ENCODE measurements at regions not wholly inside any gene's neighbourhood (a gene's known extent, or its start where the extent isn't known, plus 50 kb on each side); places are given as distances from the start of the nearest gene placed in this dataset.

GRCh38 chr13:63512095-63512494 lies 2096.4 kb upstream of the PCDH20 start:
- no peak for ATAC-seq
- H3K4me1 ChIP-seq = no peaks in the 10 kb centered on the region
- H3K27me3 ChIP-seq = no peaks in the 10 kb centered on the region
- WGBS, 2 donors (ENCODE audit: low coverage in 1 of 2) = 53% methylated on average over 2 of the region's 8 CpGs; no CpG with 5 or more reads in 1 of the 2 donors
- no peaks in the 10 kb centered on the region for H3K9me3 ChIP-seq
- H3K36me3 ChIP-seq = no peaks in the 10 kb centered on the region
- TF ChIP-seq EP300 (IDR thresholded peaks at IDR 0.05) (no peak), CTCF (IDR thresholded peaks at IDR 0.05) (no peak), POLR2AphosphoS5 (IDR thresholded peaks at IDR 0.05) (no peak), POLR2A (IDR thresholded peaks at IDR 0.05) (no peak)
- no peak overlapping the region for H3K4me3 ChIP-seq
- H3K27ac ChIP-seq = no peak overlapping the region

DNA sequence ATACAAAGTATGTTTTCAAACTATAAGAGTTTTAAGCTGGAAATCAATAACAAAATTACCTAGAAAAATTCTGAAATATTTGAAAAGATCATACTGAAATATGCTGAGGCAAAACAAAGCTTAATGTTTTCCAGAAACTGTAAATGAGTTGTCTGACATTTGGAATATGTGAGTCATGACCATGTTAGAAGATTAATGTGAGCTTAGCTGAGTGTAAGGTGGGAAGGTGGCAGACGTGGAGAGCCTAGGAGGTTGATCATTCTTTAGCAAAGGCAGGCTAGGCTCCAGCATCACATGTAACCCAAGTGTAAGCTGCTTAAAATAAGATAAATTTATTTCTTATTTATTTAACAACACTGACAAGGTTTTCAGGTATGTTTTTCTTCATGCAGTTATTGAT lies 2086.1 kb upstream of the PCDH20 start:
- 16 to 17% methylated on average over 1 of the region's 1 CpG for WGBS, 2 donors (ENCODE audit: low coverage in 1 of 2)
- no peak overlapping the region for H3K4me3 ChIP-seq
- no peak for ATAC-seq

GRCh38 chr13:63497601-63498000 lies 2082.0 kb upstream of the PCDH20 start:
- H3K27me3 ChIP-seq = no peaks in the 10 kb centered on the region
- no peaks in the 10 kb centered on the region for H3K36me3 ChIP-seq
- no peaks in the 10 kb centered on the region for H3K4me1 ChIP-seq
- no peak for TF ChIP-seq CTCF (IDR thresholded peaks at IDR 0.05)
- no peak for TF ChIP-seq POLR2AphosphoS5 (IDR thresholded peaks at IDR 0.05)
- TF ChIP-seq EP300 (IDR thresholded peaks at IDR 0.05) = no peak
- no peak for TF ChIP-seq POLR2A (IDR thresholded peaks at IDR 0.05)
- H3K9me3 ChIP-seq = peaks cover 0 to 5% (median 0%) of the 10 kb centered on the region in 3 donors
- H3K4me3 ChIP-seq = no peak overlapping the region
- ATAC-seq = no peak
- no peak overlapping the region for H3K27ac ChIP-seq

More for the DNA sequence above, 2086.1 kb upstream of the PCDH20 start:
- Histone ChIP-seq H3K4me1 (no peaks in the 10 kb centered on the region), H3K27me3 (no peaks in the 10 kb centered on the region), H3K36me3 (no peaks in the 10 kb centered on the region), H3K27ac (no peak overlapping the region), H3K9me3 (peaks cover 0 to 5% (median 0%) of the 10 kb centered on the region in 3 donors)
- TF ChIP-seq POLR2A (IDR thresholded peaks at IDR 0.05) (no peak), CTCF (IDR thresholded peaks at IDR 0.05) (no peak), EP300 (IDR thresholded peaks at IDR 0.05) (no peak), POLR2AphosphoS5 (IDR thresholded peaks at IDR 0.05) (no peak)

DNA sequence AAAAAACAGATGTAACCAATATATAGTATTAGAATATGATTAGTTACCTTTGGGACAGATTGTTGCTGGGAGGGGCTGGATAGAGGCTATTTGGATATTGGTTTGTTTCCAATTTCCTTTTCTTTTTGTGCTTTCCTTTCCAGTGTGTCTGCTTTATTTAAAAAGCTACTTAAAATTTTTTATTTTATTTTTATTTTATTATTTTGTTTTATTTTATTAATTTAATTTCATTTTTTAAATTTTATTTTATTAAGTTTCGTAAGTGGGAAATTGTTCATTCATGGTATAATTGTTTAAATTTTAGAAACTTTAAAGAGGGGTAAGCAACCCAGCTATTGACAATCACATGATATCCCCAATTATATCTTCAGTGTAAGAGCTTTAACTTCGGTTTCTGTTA lies 2077.0 kb upstream of the PCDH20 start:
- no peaks in the 10 kb centered on the region for H3K4me1 ChIP-seq
- peaks cover 0 to 5% (median 0%) of the 10 kb centered on the region in 3 donors for H3K9me3 ChIP-seq
- no peak for TF ChIP-seq EP300 (IDR thresholded peaks at IDR 0.05)
- no peak for TF ChIP-seq POLR2A (IDR thresholded peaks at IDR 0.05)
- TF ChIP-seq POLR2AphosphoS5 (IDR thresholded peaks at IDR 0.05) = no peak
- TF ChIP-seq CTCF (IDR thresholded peaks at IDR 0.05) = no peak
- no peak overlapping the region for H3K27ac ChIP-seq
- WGBS, 2 donors (ENCODE audit: low coverage in 1 of 2) = 72 to 73% methylated on average over 2 of the region's 2 CpGs
- H3K27me3 ChIP-seq = no peaks in the 10 kb centered on the region
- H3K4me3 ChIP-seq = no peak overlapping the region
- no peaks in the 10 kb centered on the region for H3K36me3 ChIP-seq
- ATAC-seq = no peak

- Histone ChIP-seq H3K4me1 (no peaks in the 10 kb centered on the region), H3K27me3 (no peaks in the 10 kb centered on the region), H3K4me3 (no peak overlapping the region), H3K9me3 (no peaks in the 10 kb centered on the region), H3K36me3 (no peaks in the 10 kb centered on the region), H3K27ac (no peak overlapping the region)
- whole genome bisulfite sequencing, 2 donors (ENCODE audit: low coverage in 1 of 2) = 80 to 92% methylated on average over 1 of the region's 1 CpG
- ATAC-seq = no peak
- no peak for TF ChIP-seq EP300 (IDR thresholded peaks at IDR 0.05)
- no peak for TF ChIP-seq POLR2AphosphoS5 (IDR thresholded peaks at IDR 0.05)
- no peak for TF ChIP-seq CTCF (IDR thresholded peaks at IDR 0.05)
- TF ChIP-seq POLR2A (IDR thresholded peaks at IDR 0.05) = no peak
Observed at GRCh38 chr13:63490149-63490548, 2074.5 kb upstream of the PCDH20 start.

All from gastroesophageal sphincter (tissue), 4 donors.